Heart left ventricle (tissue), 13 donors: ENCODE measurements at regions not wholly inside any gene's neighbourhood (a gene's known extent, or its start where the extent isn't known, plus 50 kb on each side); places are given as distances from the start of the nearest gene placed in this dataset.

Source experiments
- CTCF ChIP-seq, 12 donors: fragments of 200-600 bp; sonication (generic) in 4 of 12; IDR thresholded peaks; one replicate each; pipeline versions ENCODE4 v1.5.0 to v1.8.0; 2018 to 2022; ENCODE audit warnings: antibody characterized with exemption in 12 of 12, mild to moderate bottlenecking in 5 of 12
- POLR2A ChIP-seq, 2 donors: fragments of 450-650 bp; IDR thresholded peaks; one replicate each; pipeline ENCODE4 v1.6.1; 2017; ENCODE audit warnings: antibody characterized with exemption in 2 of 2, mild to moderate bottlenecking in 2 of 2, moderate library complexity in 2 of 2
- donor health status: ischemic (EF 13 %, LVEDD 7.1; RV severe dilation, severe dysfunction).
- donor health status: DM: no; HTN: yes; CAD: no.
- donor health status: DM: no; HTN: no; CAD: no.
- donor health status: ischemic (EF 25% LVEDD 6.9; RV normal size, moderate dysfunction).
- donor health status: ischemic (EF 25% LVEDD 5.7; RV mildly dilated, moderate dysfunction).
- donor health status: ischemic (EF 35%, LVEDD 5.7; RV mildly dilated, moderate dysfunction).
- donor health status: nonischemic (EF 11% LVEDD 7.7; RV severe dilation, severe dysfunction).
- donor health status: DM: yes; HTN: yes; CAD: no.
- donor health status: PGD.
- donor health status: ischemic (EF 29% LVEDD 5.4; RV normal size, mild dysfunction).
- donor health status: nonischemic (EF 23%, LVEDD 6.1; RV moderate dilation, normal function).

- no peak for TF ChIP-seq CTCF (IDR thresholded peaks at IDR 0.05)
- TF ChIP-seq POLR2A (IDR thresholded peaks at IDR 0.05): no peak
Observed at GRCh38 chr1:235013512-235013911, 115.1 kb downstream of the TOMM20 start.
